ENCODE measurements at regions not wholly inside any gene's neighbourhood (a gene's known extent, or its start where the extent isn't known, plus 50 kb on each side); places are given as distances from the start of the nearest gene placed in this dataset.

DNA sequence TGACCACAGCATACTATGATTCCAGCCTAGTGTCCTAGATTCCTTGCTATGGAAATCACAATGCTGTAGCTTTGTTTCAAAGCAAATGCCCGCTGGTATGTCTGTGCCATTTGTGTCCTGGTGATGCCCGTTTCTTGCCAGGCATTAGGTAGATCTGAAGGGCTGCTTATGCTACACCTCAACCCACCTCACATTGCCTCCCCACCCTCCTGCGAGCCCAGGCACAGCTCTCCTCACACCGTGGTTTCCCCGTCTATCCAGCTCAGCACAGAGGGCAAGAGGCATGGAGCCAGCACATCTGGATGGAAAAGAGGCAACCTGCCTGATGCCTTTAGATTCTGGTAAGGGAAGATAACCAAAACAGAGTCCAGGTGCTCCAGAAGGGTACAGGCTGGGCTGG lies 307.4 kb upstream of the B3GAT1 start:
- no peak overlapping the region for H3K4me3 ChIP-seq (ENCODE audit: low read depth, low read length)
- TF ChIP-seq, protein P1, sequence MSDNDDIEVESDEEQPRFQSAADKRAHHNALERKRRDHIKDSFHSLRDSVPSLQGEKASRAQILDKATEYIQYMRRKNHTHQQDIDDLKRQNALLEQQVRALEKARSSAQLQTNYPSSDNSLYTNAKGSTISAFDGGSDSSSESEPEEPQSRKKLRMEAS (IDR thresholded peaks at IDR 0.05; ENCODE audit: low read depth, low read length), result no peak
- TF ChIP-seq, protein P2, sequence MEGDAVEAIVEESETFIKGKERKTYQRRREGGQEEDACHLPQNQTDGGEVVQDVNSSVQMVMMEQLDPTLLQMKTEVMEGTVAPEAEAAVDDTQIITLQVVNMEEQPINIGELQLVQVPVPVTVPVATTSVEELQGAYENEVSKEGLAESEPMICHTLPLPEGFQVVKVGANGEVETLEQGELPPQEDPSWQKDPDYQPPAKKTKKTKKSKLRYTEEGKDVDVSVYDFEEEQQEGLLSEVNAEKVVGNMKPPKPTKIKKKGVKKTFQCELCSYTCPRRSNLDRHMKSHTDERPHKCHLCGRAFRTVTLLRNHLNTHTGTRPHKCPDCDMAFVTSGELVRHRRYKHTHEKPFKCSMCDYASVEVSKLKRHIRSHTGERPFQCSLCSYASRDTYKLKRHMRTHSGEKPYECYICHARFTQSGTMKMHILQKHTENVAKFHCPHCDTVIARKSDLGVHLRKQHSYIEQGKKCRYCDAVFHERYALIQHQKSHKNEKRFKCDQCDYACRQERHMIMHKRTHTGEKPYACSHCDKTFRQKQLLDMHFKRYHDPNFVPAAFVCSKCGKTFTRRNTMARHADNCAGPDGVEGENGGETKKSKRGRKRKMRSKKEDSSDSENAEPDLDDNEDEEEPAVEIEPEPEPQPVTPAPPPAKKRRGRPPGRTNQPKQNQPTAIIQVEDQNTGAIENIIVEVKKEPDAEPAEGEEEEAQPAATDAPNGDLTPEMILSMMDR (IDR thresholded peaks at IDR 0.05; ENCODE audit: low read depth, low read length), result no peak
- TF ChIP-seq POLR2A (IDR thresholded peaks at IDR 0.05; ENCODE audit: extremely low read depth, insufficient read length), result no peak
- no peak for TF ChIP-seq MYC (IDR thresholded peaks at IDR 0.05; ENCODE audit: low read depth, low read length)
- DNase-seq (ENCODE audit: low read depth), result no peak

DNA sequence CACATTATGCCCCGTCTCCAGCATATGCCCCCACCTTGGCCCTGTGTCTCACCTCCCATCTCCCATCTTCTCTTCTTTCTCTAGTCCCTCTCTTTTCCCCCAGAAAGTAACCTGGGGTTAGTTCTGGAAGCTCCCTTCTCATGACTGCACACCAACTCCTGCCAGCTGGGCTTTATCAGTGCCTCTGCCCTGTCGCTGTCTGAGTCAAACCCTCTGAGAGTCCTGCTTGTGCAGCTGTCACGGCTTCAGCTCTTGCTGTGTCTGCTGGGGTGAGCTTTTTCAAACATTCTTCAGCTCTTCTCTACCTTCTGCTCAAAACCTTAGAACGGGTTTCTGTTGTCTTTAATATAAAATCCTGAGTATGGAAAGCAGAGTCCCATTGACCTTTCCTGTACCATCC lies 304.5 kb upstream of the B3GAT1 start:
- H3K4me3 ChIP-seq (ENCODE audit: low read depth, low read length), result no peak overlapping the region
- TF ChIP-seq MYC (IDR thresholded peaks at IDR 0.05; ENCODE audit: low read depth, low read length) (no peak), POLR2A (IDR thresholded peaks at IDR 0.05; ENCODE audit: extremely low read depth, insufficient read length) (no peak)
- TF ChIP-seq, protein P2 (IDR thresholded peaks at IDR 0.05; ENCODE audit: low read depth, low read length), result no peak
- TF ChIP-seq, protein P1 (IDR thresholded peaks at IDR 0.05; ENCODE audit: low read depth, low read length), result no peak
- no peak for DNase-seq (ENCODE audit: low read depth)

GRCh38 chr11:134714021-134714656 lies 302.1 kb upstream of the B3GAT1 start:
- no peak overlapping the region for H3K4me3 ChIP-seq (ENCODE audit: low read depth, low read length)
- DNase-seq (ENCODE audit: low read depth), result no peak
- TF ChIP-seq MYC (IDR thresholded peaks at IDR 0.05; ENCODE audit: low read depth, low read length) (no peak), POLR2A (IDR thresholded peaks at IDR 0.05; ENCODE audit: extremely low read depth, insufficient read length) (no peak)
- TF ChIP-seq, protein P2 (IDR thresholded peaks at IDR 0.05; ENCODE audit: low read depth, low read length), result no peak
- TF ChIP-seq, protein P1 (IDR thresholded peaks at IDR 0.05; ENCODE audit: low read depth, low read length), result no peak

DNA sequence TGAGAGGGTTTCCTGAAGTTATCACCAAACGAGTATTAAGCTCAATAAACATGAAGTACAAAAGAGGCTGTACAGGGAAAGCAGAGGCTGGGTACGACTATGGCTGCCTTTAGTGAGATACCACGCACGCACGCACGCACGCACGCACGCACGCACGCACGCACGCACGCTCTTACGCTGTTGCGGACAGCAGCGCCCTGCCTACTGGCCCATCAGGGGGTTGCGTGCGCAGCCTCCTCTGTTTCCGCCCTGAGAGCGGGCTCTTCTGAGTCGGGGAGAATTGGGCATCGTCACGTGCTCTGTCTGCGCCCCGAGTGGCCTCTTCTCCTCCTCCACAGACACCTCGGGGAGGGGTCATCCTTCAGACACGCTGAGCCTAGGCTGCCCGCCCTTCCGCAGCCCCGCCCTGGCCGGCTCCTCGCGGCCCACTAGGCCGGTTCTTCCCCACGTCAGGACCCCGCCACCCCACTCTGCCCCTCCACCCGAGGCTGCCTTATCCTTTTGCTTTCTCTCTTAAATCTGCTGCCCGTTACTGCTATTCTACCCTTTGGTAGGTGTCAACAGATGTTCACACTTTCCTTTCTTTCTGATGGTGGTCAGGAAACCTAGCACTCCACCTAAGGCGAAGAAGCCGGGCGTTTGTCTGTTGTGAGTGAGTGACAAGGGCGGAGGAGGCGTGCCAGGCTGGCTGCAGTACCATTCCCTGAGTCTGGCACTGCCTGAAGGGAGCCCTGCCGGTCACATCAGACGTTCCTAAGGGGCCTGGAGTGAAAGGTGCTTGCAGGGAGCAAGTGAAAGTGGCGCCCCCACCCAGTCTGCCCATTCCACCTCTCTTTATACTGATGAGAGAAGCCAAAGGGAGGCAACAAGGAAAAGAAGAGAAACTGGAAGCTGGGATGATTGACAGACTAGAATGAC lies 300.4 kb upstream of the B3GAT1 start:
- no peak for DNase-seq (ENCODE audit: low read depth)
- TF ChIP-seq, protein P1 (IDR thresholded peaks at IDR 0.05; ENCODE audit: low read depth, low read length), result no peak
- TF ChIP-seq, protein P2 (IDR thresholded peaks at IDR 0.05; ENCODE audit: low read depth, low read length), result no peak
- TF ChIP-seq POLR2A (IDR thresholded peaks at IDR 0.05; ENCODE audit: extremely low read depth, insufficient read length) (no peak), MYC (IDR thresholded peaks at IDR 0.05; ENCODE audit: low read depth, low read length) (no peak)
- no peak overlapping the region for H3K4me3 ChIP-seq (ENCODE audit: low read depth, low read length)

DNA sequence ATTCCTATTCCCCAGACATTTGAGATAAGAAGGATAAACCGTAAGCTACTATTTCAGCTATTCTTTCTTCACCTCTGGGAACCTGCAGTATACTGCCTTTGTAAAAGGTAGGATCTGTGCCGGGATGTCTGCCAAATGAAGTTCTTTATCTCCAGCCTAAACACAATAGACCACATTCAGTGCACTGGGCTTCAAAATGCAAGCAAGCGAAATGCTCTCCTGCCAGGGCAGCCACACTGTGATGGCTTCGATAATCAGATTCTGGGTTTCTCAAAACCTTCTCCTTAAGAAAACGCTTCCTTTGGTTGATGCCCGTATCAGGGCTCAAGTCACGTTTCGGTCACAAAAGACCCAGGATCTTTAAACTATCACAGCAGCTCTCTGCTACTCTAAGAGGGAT lies 299.5 kb upstream of the B3GAT1 start:
- TF ChIP-seq, protein P2 (IDR thresholded peaks at IDR 0.05; ENCODE audit: low read depth, low read length), result no peak
- TF ChIP-seq, protein P1 (IDR thresholded peaks at IDR 0.05; ENCODE audit: low read depth, low read length), result no peak
- TF ChIP-seq POLR2A (IDR thresholded peaks at IDR 0.05; ENCODE audit: extremely low read depth, insufficient read length) (no peak), MYC (IDR thresholded peaks at IDR 0.05; ENCODE audit: low read depth, low read length) (no peak)
- DNase-seq (ENCODE audit: low read depth), result no peak
- no peak overlapping the region for H3K4me3 ChIP-seq (ENCODE audit: low read depth, low read length)

All from NB4 (cell line).